ENCODE measurements at regions not wholly inside any gene's neighbourhood (a gene's known extent, or its start where the extent isn't known, plus 50 kb on each side); places are given as distances from the start of the nearest gene placed in this dataset.
"Not testable (repeated sequence)": the region's sequence is repeated elsewhere in the genome, so short reads cannot be mapped to it uniquely, and the experiment has no call there.

- Histone ChIP-seq H2AFZ (ENCODE audit: insufficient read depth, low read depth, low read length, poor library complexity, severe bottlenecking) (no peak overlapping the region), H3K4me1 (ENCODE audit: control insufficient read depth in 2 of 2, insufficient read depth in 2 of 2, low read length in 2 of 2) (no peaks in the 10 kb centered on the region), H3K4me2 (replicated peaks; ENCODE audit: low read depth, low read length, poor library complexity, severe bottlenecking) (no peak overlapping the region), H3K4me3 (ENCODE audit: control extremely low read depth in 1 of 5, extremely low read depth in 1 of 5, insufficient read depth in 1 of 5, low read depth in 2 of 5, low read length in 4 of 5) (no peak overlapping the region), H3K79me2 (ENCODE audit: control insufficient read depth, insufficient read depth, low read length) (no peaks in the 10 kb centered on the region), H3K36me3 (replicated peaks in 1 of 2; ENCODE audit: control extremely low read depth in 1 of 2, control insufficient read depth in 1 of 2, extremely low read depth in 1 of 2, insufficient read depth in 2 of 2, low read length in 1 of 2) (no peaks in the 10 kb centered on the region), H3K9ac (ENCODE audit: low read length) (no peak overlapping the region), H3K27ac (ENCODE audit: low read length in 2 of 2) (no peak overlapping the region), H4K20me1 (ENCODE audit: control insufficient read depth, insufficient read depth, low read length, poor library complexity, severe bottlenecking) (no peaks in the 10 kb centered on the region), H3K27me3 (replicated peaks in 1 of 4; ENCODE audit: control extremely low read depth in 1 of 4, control insufficient read depth in 3 of 4, insufficient read depth in 4 of 4, low read length in 3 of 4) (no peaks in the 10 kb centered on the region), H3K9me3 (ENCODE audit: control extremely low read depth in 1 of 3, control insufficient read depth in 2 of 3, insufficient read depth in 1 of 3, low read length in 2 of 3) (no peaks in the 10 kb centered on the region)
- Mint-ChIP-seq H3K27ac (no peak overlapping the region), H3K4me1 (no peaks in the 10 kb centered on the region), H3K9me3 (ENCODE audit: insufficient read depth) (no peaks in the 10 kb centered on the region), H3K27me3 (no peaks in the 10 kb centered on the region), H3K4me3 (no peak overlapping the region)
- no CpG with 5 or more reads among the region's 1 CpG for WGBS (ENCODE audit: insufficient coverage)
- TF ChIP-seq EZH2 (IDR thresholded peaks at IDR 0.05; ENCODE audit: borderline replicate concordance, insufficient read depth, low read depth, low read length, poor library complexity, severe bottlenecking) (no peak), CTCF (IDR thresholded peaks at IDR 0.05) (no peak)
- ATAC-seq (ENCODE audit: low read depth) (no peak), DNase-seq (no peak)
- intact Hi-C loops (cut with micrococcal nuclease): no loop called here
- CTCF ChIA-PET: no interaction called here
- POLR2A ChIA-PET: no interaction called here
These were observed 361.5 kb downstream of the RFC3 start for GRCh38 chr13:34179481-34179880.

GRCh38 chr13:34179927-34180326, 362.0 kb downstream of the RFC3 start:
- WGBS (ENCODE audit: insufficient coverage): no CpG with 5 or more reads among the region's 2 CpGs
- Mint-ChIP-seq H3K27me3 (no peaks in the 10 kb centered on the region), H3K4me1 (no peaks in the 10 kb centered on the region), H3K27ac (no peak overlapping the region), H3K9me3 (ENCODE audit: insufficient read depth) (no peaks in the 10 kb centered on the region), H3K4me3 (no peak overlapping the region)
- no peaks in the 10 kb centered on the region for H3K4me1 ChIP-seq (ENCODE audit: control insufficient read depth in 2 of 2, insufficient read depth in 2 of 2, low read length in 2 of 2)
- no peaks in the 10 kb centered on the region for H3K27me3 ChIP-seq (replicated peaks in 1 of 4; ENCODE audit: control extremely low read depth in 1 of 4, control insufficient read depth in 3 of 4, insufficient read depth in 4 of 4, low read length in 3 of 4)
- no peaks in the 10 kb centered on the region for H3K79me2 ChIP-seq (ENCODE audit: control insufficient read depth, insufficient read depth, low read length)
- H3K9ac ChIP-seq (ENCODE audit: low read length): no peak overlapping the region
- DNase-seq (no peak), ATAC-seq (ENCODE audit: low read depth) (no peak)
- TF ChIP-seq EZH2 (IDR thresholded peaks at IDR 0.05; ENCODE audit: borderline replicate concordance, insufficient read depth, low read depth, low read length, poor library complexity, severe bottlenecking) (no peak), CTCF (IDR thresholded peaks at IDR 0.05) (no peak)
- no peak overlapping the region for H3K4me2 ChIP-seq (replicated peaks; ENCODE audit: low read depth, low read length, poor library complexity, severe bottlenecking)
- H3K4me3 ChIP-seq (ENCODE audit: control extremely low read depth in 1 of 5, extremely low read depth in 1 of 5, insufficient read depth in 1 of 5, low read depth in 2 of 5, low read length in 4 of 5): no peak overlapping the region
- no peaks in the 10 kb centered on the region for H3K36me3 ChIP-seq (replicated peaks in 1 of 2; ENCODE audit: control extremely low read depth in 1 of 2, control insufficient read depth in 1 of 2, extremely low read depth in 1 of 2, insufficient read depth in 2 of 2, low read length in 1 of 2)
- H2AFZ ChIP-seq (ENCODE audit: insufficient read depth, low read depth, low read length, poor library complexity, severe bottlenecking): no peak overlapping the region
- ChIA-PET POLR2A (no interaction called here), CTCF (no interaction called here)
- no peak overlapping the region for H3K27ac ChIP-seq (ENCODE audit: low read length in 2 of 2)
- no peaks in the 10 kb centered on the region for H3K9me3 ChIP-seq (ENCODE audit: control extremely low read depth in 1 of 3, control insufficient read depth in 2 of 3, insufficient read depth in 1 of 3, low read length in 2 of 3)
- intact Hi-C loops (cut with micrococcal nuclease): no loop called here
- H4K20me1 ChIP-seq (ENCODE audit: control insufficient read depth, insufficient read depth, low read length, poor library complexity, severe bottlenecking): no peaks in the 10 kb centered on the region

GRCh38 chr13:34181256-34181655, 363.3 kb downstream of the RFC3 start:
- H3K9ac ChIP-seq (ENCODE audit: low read length); H3K4me2 ChIP-seq (replicated peaks; ENCODE audit: low read depth, low read length, poor library complexity, severe bottlenecking); ATAC-seq (ENCODE audit: low read depth); H3K9me3 ChIP-seq (ENCODE audit: control extremely low read depth in 1 of 3, control insufficient read depth in 2 of 3, insufficient read depth in 1 of 3, low read length in 2 of 3); H2AFZ ChIP-seq (ENCODE audit: insufficient read depth, low read depth, low read length, poor library complexity, severe bottlenecking); H3K27me3 ChIP-seq (replicated peaks in 1 of 4; ENCODE audit: control extremely low read depth in 1 of 4, control insufficient read depth in 3 of 4, insufficient read depth in 4 of 4, low read length in 3 of 4); DNase-seq; H3K4me1 Mint-ChIP-seq; H3K27me3 Mint-ChIP-seq; H4K20me1 ChIP-seq (ENCODE audit: control insufficient read depth, insufficient read depth, low read length, poor library complexity, severe bottlenecking); H3K4me3 ChIP-seq (ENCODE audit: control extremely low read depth in 1 of 5, extremely low read depth in 1 of 5, insufficient read depth in 1 of 5, low read depth in 2 of 5, low read length in 4 of 5); H3K79me2 ChIP-seq (ENCODE audit: control insufficient read depth, insufficient read depth, low read length); H3K4me1 ChIP-seq (ENCODE audit: control insufficient read depth in 2 of 2, insufficient read depth in 2 of 2, low read length in 2 of 2); H3K4me3 Mint-ChIP-seq; H3K27ac ChIP-seq (ENCODE audit: low read length in 2 of 2); H3K9me3 Mint-ChIP-seq (ENCODE audit: insufficient read depth); H3K27ac Mint-ChIP-seq; CTCF ChIA-PET; intact Hi-C loops (cut with micrococcal nuclease); H3K36me3 ChIP-seq (replicated peaks in 1 of 2; ENCODE audit: control extremely low read depth in 1 of 2, control insufficient read depth in 1 of 2, extremely low read depth in 1 of 2, insufficient read depth in 2 of 2, low read length in 1 of 2); POLR2A ChIA-PET: not testable (repeated sequence)
- 100% methylated on average over 1 of the region's 16 CpGs for WGBS (ENCODE audit: insufficient coverage)
